Keratinocyte (primary cell): ENCODE measurements at regions not wholly inside any gene's neighbourhood (a gene's known extent, or its start where the extent isn't known, plus 50 kb on each side); places are given as distances from the start of the nearest gene placed in this dataset.

ENCODE experiments used
- DNase-seq: peaks from one replicate; pipeline ENCODE4 v3.0.0-alpha.2; 2011; ENCODE audit warnings: low read depth, missing footprints, low spot score
- FAIRE-seq: peaks from 2 replicates; lab custom pipeline; 2011; peaks lifted over from hg19 to GRCh38; lab: Jason Lieb, UNC
- H2AFZ ChIP-seq: 2 replicates; pipeline ENCODE4 v1.6.0; 2012; ENCODE audit warnings: low read length, control low read depth, inconsistent platforms; ENCODE audit not compliant: control insufficient read depth
- H3K27ac ChIP-seq: 2 replicates; pipeline ENCODE4 v1.5.1; 2011; ENCODE audit warnings: low read length; ENCODE audit not compliant: control insufficient read depth, insufficient read depth
- H3K27me3 ChIP-seq: 3 replicates; pipeline ENCODE4 v1.6.0; 2011; ENCODE audit warnings: low read length; ENCODE audit not compliant: control insufficient read depth, insufficient read depth; ENCODE audit errors: extremely low read depth
- H3K36me3 ChIP-seq, 2 experiments: 2 replicates in 1 of 2; 3 replicates in 1 of 2; pipeline ENCODE4 v1.5.1; 2011; ENCODE audit warnings: low read length in 2 of 2, mild to moderate bottlenecking in 1 of 2; ENCODE audit not compliant: control insufficient read depth in 2 of 2, insufficient read depth in 2 of 2; ENCODE audit errors: extremely low read depth in 1 of 2
- H3K4me1 ChIP-seq: 3 replicates; pipeline ENCODE4 v1.5.1; 2011; ENCODE audit warnings: low read length; ENCODE audit not compliant: control insufficient read depth, insufficient read depth; ENCODE audit errors: extremely low read depth
- H3K4me2 ChIP-seq: 3 replicates; pipeline ENCODE4 v1.6.0; 2011; ENCODE audit warnings: low read depth, low read length; ENCODE audit not compliant: control insufficient read depth, insufficient read depth; ENCODE audit errors: extremely low read depth
- H3K4me3 ChIP-seq, 3 experiments: fragments of 200-600 bp in 1 of 3; sonication (generic) in 1 of 3; 2 replicates in 2 of 3; 3 replicates in 1 of 3; pipeline ENCODE4 v1.5.1; 2011 to 2016; ENCODE audit warnings: low read length in 3 of 3, mild to moderate bottlenecking in 3 of 3, control low read depth in 2 of 3, inconsistent platforms in 1 of 3, low read depth in 1 of 3, mixed read lengths in 1 of 3, mixed run types in 1 of 3, moderate library complexity in 1 of 3; ENCODE audit not compliant: control insufficient read depth in 2 of 3, insufficient read depth in 2 of 3; ENCODE audit errors: extremely low read depth in 1 of 3
- H3K79me2 ChIP-seq: 2 replicates; pipeline ENCODE4 v1.6.0; 2012; ENCODE audit warnings: low read length; ENCODE audit not compliant: control insufficient read depth, insufficient read depth
- H3K9ac ChIP-seq: 3 replicates; pipeline ENCODE4 v1.6.0; 2011; ENCODE audit warnings: low read length; ENCODE audit not compliant: control insufficient read depth, insufficient read depth; ENCODE audit errors: extremely low read depth
- H3K9me1 ChIP-seq: 3 replicates; pipeline ENCODE4 v1.6.0; 2011; ENCODE audit warnings: low read length; ENCODE audit not compliant: control insufficient read depth, insufficient read depth; ENCODE audit errors: extremely low read depth
- H3K9me3 ChIP-seq: 2 replicates; pipeline ENCODE4 v1.5.1; 2012; ENCODE audit warnings: low read depth, low read length; ENCODE audit not compliant: control insufficient read depth
- H4K20me1 ChIP-seq: 3 replicates; pipeline ENCODE4 v1.6.0; 2011; ENCODE audit warnings: low read length; ENCODE audit not compliant: control insufficient read depth, insufficient read depth; ENCODE audit errors: extremely low read depth
- CTCF ChIP-seq, 3 experiments: IDR thresholded peaks in 1 of 3; conservative IDR thresholded peaks in 1 of 3; optimal IDR thresholded peaks in 1 of 3; 2 replicates in 2 of 3; 3 replicates in 1 of 3; pipeline versions ENCODE3 to v1.5.1; 2011; ENCODE audit warnings: low read length in 3 of 3, mild to moderate bottlenecking in 3 of 3, moderate library complexity in 2 of 3, control low read depth in 1 of 3, inconsistent platforms in 1 of 3; ENCODE audit not compliant: insufficient read depth in 2 of 3; ENCODE audit errors: extremely low read depth in 1 of 3
- EZH2 ChIP-seq: IDR thresholded peaks from one replicate; pipeline ENCODE4 v1.6.1; 2012; ENCODE audit warnings: inconsistent platforms, mild to moderate bottlenecking, low read length, moderate library complexity
- dilution Hi-C: fragments of 300-500 bp; cut with MboI; formaldehyde crosslinking; loops from one replicate; pipeline ENCODE4 v1.7.0; 2020; ENCODE audit warnings: low sequenced_read_pairs; ENCODE audit not compliant: extremely low pct_ligation_motif_present

- H3K4me1 ChIP-seq, result no peaks in the 10 kb centered on the region
- no peak overlapping the region for H3K4me3 ChIP-seq
- dilution Hi-C loops, result no loop called here
- H3K79me2 ChIP-seq, result no peaks in the 10 kb centered on the region
- H3K9ac ChIP-seq, result no peak overlapping the region
- FAIRE-seq, result no peak
- H3K27me3 ChIP-seq, result no peaks in the 10 kb centered on the region
- H3K4me2 ChIP-seq, result no peak overlapping the region
- no peak for DNase-seq
- TF ChIP-seq EZH2 (no peak), CTCF (optimal IDR thresholded peaks at IDR 0.05 in 1 of 3, IDR thresholded peaks at IDR 0.05 in 1 of 3, conservative IDR thresholded peaks at IDR 0.05 in 1 of 3; ENCODE audit: extremely low read depth in 1 of 3, insufficient read depth in 2 of 3, low read length in 3 of 3) (no peak)
- no peaks in the 10 kb centered on the region for H3K9me1 ChIP-seq
- H3K27ac ChIP-seq, result no peak overlapping the region
- no peaks in the 10 kb centered on the region for H3K36me3 ChIP-seq
- H4K20me1 ChIP-seq, result no peaks in the 10 kb centered on the region
- H3K9me3 ChIP-seq, result no peaks in the 10 kb centered on the region
- H2AFZ ChIP-seq, result no peak overlapping the region
These were observed 80.9 kb downstream of the C3orf38 start for GRCh38 chr3:88230638-88231037.

- Histone ChIP-seq H3K9me3 (no peaks in the 10 kb centered on the region), H3K36me3 (no peaks in the 10 kb centered on the region), H3K9me1 (no peaks in the 10 kb centered on the region), H3K27ac (no peak overlapping the region), H3K4me2 (no peak overlapping the region), H4K20me1 (no peaks in the 10 kb centered on the region), H3K27me3 (no peaks in the 10 kb centered on the region), H3K4me3 (no peak overlapping the region), H3K9ac (no peak overlapping the region), H2AFZ (no peak overlapping the region), H3K79me2 (no peaks in the 10 kb centered on the region), H3K4me1 (no peaks in the 10 kb centered on the region)
- no peak for FAIRE-seq
- no peak for DNase-seq
- TF ChIP-seq EZH2 (no peak), CTCF (optimal IDR thresholded peaks at IDR 0.05 in 1 of 3, IDR thresholded peaks at IDR 0.05 in 1 of 3, conservative IDR thresholded peaks at IDR 0.05 in 1 of 3; ENCODE audit: extremely low read depth in 1 of 3, insufficient read depth in 2 of 3, low read length in 3 of 3) (no peak)
- dilution Hi-C loops, result no loop called here
These were observed 81.4 kb downstream of the C3orf38 start for GRCh38 chr3:88231207-88231606.
